HS-5 (cell line): ENCODE measurements at regions not wholly inside any gene's neighbourhood (a gene's known extent, or its start where the extent isn't known, plus 50 kb on each side); places are given as distances from the start of the nearest gene placed in this dataset.
"Not testable (repeated sequence)": the region's sequence is repeated elsewhere in the genome, so short reads cannot be mapped to it uniquely, and the experiment has no call there.

Experiments
- DNase-seq: peaks from one replicate; pipeline ENCODE4 v3.0.0-alpha.2; 2012; ENCODE audit warnings: low read depth

GRCh38 chr2:20949256-20949655 is 94.6 kb downstream of the APOB start:
- DNase-seq = no peak

- DNase-seq = no peak
Observed at GRCh38 chr2:20946468-20946867, 97.4 kb downstream of the APOB start.

GRCh38 chr2:20943721-20944120 is 100.2 kb downstream of the APOB start:
- DNase-seq = not testable (repeated sequence)

GRCh38 chr2:20942646-20943125 is 101.2 kb downstream of the APOB start:
- DNase-seq = no peak

GRCh38 chr2:20940856-20941255 is 103.0 kb downstream of the APOB start:
- DNase-seq = no peak

GRCh38 chr2:20939931-20940795 is 103.7 kb downstream of the APOB start:
- no peak for DNase-seq

- no peak for DNase-seq
Observed at GRCh38 chr2:20937353-20937752, 106.5 kb downstream of the APOB start.

- no peak for DNase-seq
Observed at GRCh38 chr2:20935168-20935775, 108.6 kb downstream of the APOB start.

GRCh38 chr2:20934236-20934635 is 109.6 kb downstream of the APOB start:
- no peak for DNase-seq

GRCh38 chr2:20933714-20934113 is 110.2 kb downstream of the APOB start:
- no peak for DNase-seq

- DNase-seq = no peak
Observed at GRCh38 chr2:20931346-20931745, 108.4 kb upstream of the LDAH start.

- DNase-seq = peak; percentile 86
Observed at GRCh38 chr2:20930928-20931327, 108.0 kb upstream of the LDAH start.

GRCh38 chr2:20929721-20930120 is 106.8 kb upstream of the LDAH start:
- DNase-seq = no peak

GRCh38 chr2:20928617-20929016 is 105.7 kb upstream of the LDAH start:
- DNase-seq = no peak

GRCh38 chr2:20925265-20925889 is 102.5 kb upstream of the LDAH start:
- DNase-seq = no peak

GRCh38 chr2:20919297-20919800 is 96.4 kb upstream of the LDAH start:
- DNase-seq = no peak

GRCh38 chr2:20917719-20918572 is 95.0 kb upstream of the LDAH start:
- no peak for DNase-seq

GRCh38 chr2:20917287-20917660 is 94.4 kb upstream of the LDAH start:
- no peak for DNase-seq

- DNase-seq = no peak
Observed at GRCh38 chr2:20916604-20917286, 93.8 kb upstream of the LDAH start.

GRCh38 chr2:20915271-20915670 is 92.4 kb upstream of the LDAH start:
- DNase-seq = no peak

GRCh38 chr2:20914771-20915170 is 91.9 kb upstream of the LDAH start:
- DNase-seq = no peak
